HepG2 (cell line): ENCODE measurements at regions not wholly inside any gene's neighbourhood (a gene's known extent, or its start where the extent isn't known, plus 50 kb on each side); places are given as distances from the start of the nearest gene placed in this dataset.

ENCODE experiments used
- ATAC-seq: fragments of 200-7000 bp; cut with Tn5 transposase; 3 replicates; pipeline ENCODE4 v1.9.1; 2020; ENCODE audit warnings: mild to moderate bottlenecking, moderate library complexity
- BruUV-seq: library from RNA; stranded (reverse); fragments of 400-500 nt; replicated peaks from 2 replicates; lab custom pipeline; 2021; lab: Mats Ljungman, UMichigan
- CTCF ChIA-PET: fragments of 300-600 bp; formaldehyde crosslinking; extraction: SDS; loops from one replicate; lab custom pipeline; 2021; ENCODE audit warnings: low total read pairs, inconsistent platforms, low intra/inter-chr PET ratio; lab: Yijun Ruan, JAX
- POLR2A ChIA-PET: fragments of 350-600 bp; sonication (Branson Sonifier 250); formaldehyde crosslinking; loops from one replicate; lab custom pipeline; 2020; ENCODE audit warnings: antibody characterized with exemption, inconsistent platforms; lab: Yijun Ruan, JAX
- DNase-seq: peaks from one replicate; pipeline ENCODE4 v3.0.0-alpha.2; 2015; ENCODE audit warnings: low spot score
- FAIRE-seq: peaks from 3 replicates; lab custom pipeline; 2011; peaks lifted over from hg19 to GRCh38; lab: Jason Lieb, UNC
- H2AFZ ChIP-seq: one replicate; pipeline ENCODE4 v1.6.1; 2011; ENCODE audit warnings: low read length, inconsistent platforms
- H3K27ac ChIP-seq: fragments of 300-600 bp; 3 replicates; pipeline ENCODE4 v1.8.0; 2011; ENCODE audit warnings: mixed run types, mild to moderate bottlenecking, mixed read lengths, low read length, inconsistent platforms; ENCODE audit not compliant: insufficient read depth; ENCODE audit errors: extremely low read length
- H3K27me3 ChIP-seq, 2 experiments: fragments of 200-600 bp in 1 of 2; 2 replicates in 1 of 2; 3 replicates in 1 of 2; pipeline versions ENCODE4 v1.6.0 to v1.8.0; 2011; ENCODE audit warnings: low read length in 2 of 2, mild to moderate bottlenecking in 2 of 2, moderate library complexity in 2 of 2, inconsistent platforms in 1 of 2; ENCODE audit not compliant: insufficient read depth in 2 of 2, control insufficient read depth in 1 of 2
- H3K36me3 ChIP-seq, 2 experiments: fragments of 200-600 bp in 1 of 2; replicated peaks in 1 of 2; 2 replicates in 1 of 2; 3 replicates in 1 of 2; pipeline versions ENCODE4 v1.5.1 to v1.8.0; 2011; ENCODE audit warnings: low read length in 2 of 2, inconsistent platforms in 1 of 2; ENCODE audit not compliant: insufficient read depth in 2 of 2, control insufficient read depth in 1 of 2
- H3K4me1 ChIP-seq: 2 replicates; pipeline ENCODE4 v1.5.1; 2012; ENCODE audit warnings: low read length, inconsistent platforms; ENCODE audit not compliant: insufficient read depth
- H3K4me2 ChIP-seq: 2 replicates; pipeline ENCODE4 v1.6.0; 2011; ENCODE audit warnings: low read depth, low read length, inconsistent platforms
- H3K4me3 ChIP-seq, 3 experiments: fragments of 200-600 bp in 1 of 3; sonication (generic), shearing (Covaris generic) in 1 of 3; replicated peaks in 1 of 3; 2 replicates each; pipeline ENCODE4 v1.5.1; 2011 to 2016; ENCODE audit warnings: low read length in 3 of 3, inconsistent platforms in 2 of 3, low read depth in 2 of 3, mild to moderate bottlenecking in 2 of 3, control low read depth in 1 of 3, mixed read lengths in 1 of 3; ENCODE audit not compliant: insufficient read depth in 1 of 3
- H3K79me2 ChIP-seq: one replicate; pipeline ENCODE4 v1.6.1; 2011; ENCODE audit warnings: low read length, inconsistent platforms; ENCODE audit not compliant: insufficient read depth
- H3K9ac ChIP-seq: 2 replicates; pipeline ENCODE4 v1.6.0; 2011; ENCODE audit warnings: mild to moderate bottlenecking, low read depth, low read length, inconsistent platforms; ENCODE audit not compliant: insufficient read depth
- H3K9me3 ChIP-seq: 2 replicates; pipeline ENCODE4 v1.5.1; 2012; ENCODE audit warnings: mild to moderate bottlenecking, low read length
- H4K20me1 ChIP-seq: 2 replicates; pipeline ENCODE4 v1.6.0; 2011; ENCODE audit warnings: inconsistent platforms, mild to moderate bottlenecking, low read length, moderate library complexity; ENCODE audit not compliant: insufficient read depth
- IKZF4 ChIP-seq: sonication (generic); formaldehyde crosslinking; IDR thresholded peaks from 2 replicates; pipeline ENCODE4 v1.5.1; 2020; ENCODE audit warnings: borderline replicate concordance, mild to moderate bottlenecking, low read depth, missing genetic modification reagents; ENCODE audit errors: not compliant biosample characterization
- SMAD1 ChIP-seq: sonication (generic); formaldehyde crosslinking; IDR thresholded peaks from 2 replicates; pipeline ENCODE4 v1.4.0; 2020; ENCODE audit warnings: missing genetic modification reagents, low read depth, mild to moderate bottlenecking, borderline replicate concordance
- SNAPC4 ChIP-seq: sonication (generic); formaldehyde crosslinking; IDR thresholded peaks from 2 replicates; pipeline ENCODE4 v1.4.0; 2020; ENCODE audit warnings: mild to moderate bottlenecking, missing genetic modification reagents
- SP140L ChIP-seq: sonication (generic); formaldehyde crosslinking; IDR thresholded peaks from 2 replicates; pipeline ENCODE4 v1.4.0; 2020; ENCODE audit warnings: missing genetic modification reagents, borderline replicate concordance
- TCF12 ChIP-seq, 2 experiments: fragments of 450-650 bp in 1 of 2; sonication (generic) in 1 of 2; formaldehyde crosslinking in 1 of 2; IDR thresholded peaks; 2 replicates each; pipeline versions ENCODE4 v1.6.1 to v1.8.0; 2017 to 2022; ENCODE audit warnings: antibody characterized with exemption in 1 of 2, mild to moderate bottlenecking in 1 of 2, missing genetic modification reagents in 1 of 2, moderate library complexity in 1 of 2
- ZNF10 ChIP-seq: sonication (generic); formaldehyde crosslinking; IDR thresholded peaks from 2 replicates; pipeline ENCODE4 v1.4.0; 2020; ENCODE audit warnings: mild to moderate bottlenecking, low read depth, missing genetic modification reagents, borderline replicate concordance
- ZNF451 ChIP-seq: sonication (generic); formaldehyde crosslinking; IDR thresholded peaks from 2 replicates; pipeline ENCODE4 v1.5.0; 2020; ENCODE audit warnings: mild to moderate bottlenecking, missing genetic modification reagents
- ZNF616 ChIP-seq: sonication (generic); formaldehyde crosslinking; IDR thresholded peaks from 2 replicates; pipeline ENCODE4 v1.5.0; 2020; ENCODE audit warnings: low read depth, mild to moderate bottlenecking, missing genetic modification reagents
- ZNF841 ChIP-seq: sonication (generic); formaldehyde crosslinking; IDR thresholded peaks from 2 replicates; pipeline ENCODE4 v1.8.1; 2023; ENCODE audit warnings: missing genetic modification reagents, borderline replicate concordance
- WGBS: methylation state at CpG from one replicate; pipeline ENCODE4 v1.1.6; 2017; ENCODE audit warnings: low lambda C conversion rate; 5-methylcytosine and 5-hydroxymethylcytosine counted together
- in situ Hi-C: cut with HindIII; loops from 2 replicates; pipeline ENCODE4 v1.10.0; 2017; ENCODE audit warnings: low pct_unique_long_range_greater_than_20kb; ENCODE audit not compliant: extremely low pct_ligation_motif_present
- intact Hi-C: fragments of 100-400 bp; cut with micrococcal nuclease; formaldehyde crosslinking; loops from one replicate; pipeline ENCODE4 v1.10.0; 2022; ENCODE audit not compliant: unreplicated experiment

- Histone ChIP-seq H3K4me1 (no peaks in the 10 kb centered on the region), H4K20me1 (no peaks in the 10 kb centered on the region), H3K9me3 (no peaks in the 10 kb centered on the region), H3K27ac (no peak overlapping the region), H3K4me3 (no peak overlapping the region), H3K36me3 (no peaks in the 10 kb centered on the region), H3K79me2 (no peaks in the 10 kb centered on the region), H3K27me3 (no peaks in the 10 kb centered on the region; a peak in 1 of 5 replicates), H2AFZ (no peak overlapping the region), H3K4me2 (no peak overlapping the region), H3K9ac (no peak overlapping the region)
- no peak for ATAC-seq
- TF ChIP-seq TCF12 (IDR thresholded peaks at IDR 0.05) (no peak), TCF12 (CRISPR knock-in tag; IDR thresholded peaks at IDR 0.05) (no peak), ZNF10 (no peak), ZNF841 (no peak), ZNF616 (CRISPR knock-in tag) (no peak), SNAPC4 (CRISPR knock-in tag) (no peak), ZNF451 (CRISPR knock-in tag) (no peak), SP140L (CRISPR knock-in tag) (no peak), IKZF4 (CRISPR knock-in tag) (no peak), SMAD1 (CRISPR knock-in tag) (no peak)
- no TSS peak for BruUV-seq
- CTCF ChIA-PET, result no interaction called here
- intact Hi-C loops (no loop called here), in situ Hi-C loops (no loop called here)
- WGBS, result 2% methylated on average over 4 of the region's 4 CpGs
- no peak for DNase-seq
- POLR2A ChIA-PET, result no interaction called here
- no peak for FAIRE-seq
Observed at GRCh38 chr12:114457620-114458019, 51.7 kb upstream of the TBX5 start.
